ENCODE measurements at regions not wholly inside any gene's neighbourhood (a gene's known extent, or its start where the extent isn't known, plus 50 kb on each side); places are given as distances from the start of the nearest gene placed in this dataset.

- H4K20me1 ChIP-seq (ENCODE audit: control insufficient read depth, extremely low read depth, insufficient read depth, low read length) = no peaks in the 10 kb centered on the region
- H3K79me2 ChIP-seq (ENCODE audit: control insufficient read depth, insufficient read depth, low read length) = no peaks in the 10 kb centered on the region
- H3K9me3 ChIP-seq (ENCODE audit: control insufficient read depth, insufficient read depth, low read depth, low read length) = no peaks in the 10 kb centered on the region
- H3K27me3 ChIP-seq (ENCODE audit: control insufficient read depth, insufficient read depth, low read length) = no peaks in the 10 kb centered on the region
- DNase-seq (ENCODE audit: low read depth in 2 of 2) = no peak
- TF ChIP-seq EZH2 (IDR thresholded peaks at IDR 0.05; ENCODE audit: low read length, missing control alignments) = no peak
- no peak for TF ChIP-seq CTCF (conservative IDR thresholded peaks at IDR 0.05 in 1 of 2, IDR thresholded peaks at IDR 0.05 in 1 of 2; ENCODE audit: low read depth in 1 of 2, low read length in 2 of 2)
- H3K4me3 ChIP-seq (replicated peaks in 1 of 4; ENCODE audit: control extremely low read depth in 1 of 4, insufficient read depth in 1 of 4, low read depth in 3 of 4, low read length in 4 of 4) = no peak overlapping the region
- no peak overlapping the region for H3K4me2 ChIP-seq (ENCODE audit: extremely low read depth, insufficient read depth, low read length)
- H3K36me3 ChIP-seq (ENCODE audit: control insufficient read depth, insufficient read depth, low read length) = no peaks in the 10 kb centered on the region
- no peak overlapping the region for H3K9ac ChIP-seq (ENCODE audit: insufficient read depth, low read length)
- H3K4me1 ChIP-seq (ENCODE audit: control insufficient read depth, extremely low read depth, insufficient read depth, low read length) = no peaks in the 10 kb centered on the region
- H2AFZ ChIP-seq (ENCODE audit: low read length) = no peak overlapping the region
- H3K27ac ChIP-seq (ENCODE audit: insufficient read depth, low read length) = no peak overlapping the region
Observed at GRCh38 chr15:94815914-94816313, 584.6 kb downstream of the MCTP2 start.

- no peaks in the 10 kb centered on the region for H3K27me3 ChIP-seq (ENCODE audit: control insufficient read depth, insufficient read depth, low read length)
- H3K9me3 ChIP-seq (ENCODE audit: control insufficient read depth, insufficient read depth, low read depth, low read length) = no peaks in the 10 kb centered on the region
- H3K36me3 ChIP-seq (ENCODE audit: control insufficient read depth, insufficient read depth, low read length) = no peaks in the 10 kb centered on the region
- H3K4me1 ChIP-seq (ENCODE audit: control insufficient read depth, extremely low read depth, insufficient read depth, low read length) = no peaks in the 10 kb centered on the region
- H4K20me1 ChIP-seq (ENCODE audit: control insufficient read depth, extremely low read depth, insufficient read depth, low read length) = no peaks in the 10 kb centered on the region
- H2AFZ ChIP-seq (ENCODE audit: low read length) = no peak overlapping the region
- H3K79me2 ChIP-seq (ENCODE audit: control insufficient read depth, insufficient read depth, low read length) = no peaks in the 10 kb centered on the region
- no peak overlapping the region for H3K27ac ChIP-seq (ENCODE audit: insufficient read depth, low read length)
- no peak overlapping the region for H3K4me3 ChIP-seq (replicated peaks in 1 of 4; ENCODE audit: control extremely low read depth in 1 of 4, insufficient read depth in 1 of 4, low read depth in 3 of 4, low read length in 4 of 4)
- no peak for DNase-seq (ENCODE audit: low read depth in 2 of 2)
- H3K4me2 ChIP-seq (ENCODE audit: extremely low read depth, insufficient read depth, low read length) = no peak overlapping the region
- no peak for TF ChIP-seq CTCF (conservative IDR thresholded peaks at IDR 0.05 in 1 of 2, IDR thresholded peaks at IDR 0.05 in 1 of 2; ENCODE audit: low read depth in 1 of 2, low read length in 2 of 2)
- no peak for TF ChIP-seq EZH2 (IDR thresholded peaks at IDR 0.05; ENCODE audit: low read length, missing control alignments)
- no peak overlapping the region for H3K9ac ChIP-seq (ENCODE audit: insufficient read depth, low read length)
Observed at GRCh38 chr15:94829887-94830884, 598.8 kb downstream of the MCTP2 start.

- no peaks in the 10 kb centered on the region for H3K4me1 ChIP-seq (ENCODE audit: control insufficient read depth, extremely low read depth, insufficient read depth, low read length)
- no peaks in the 10 kb centered on the region for H3K9me3 ChIP-seq (ENCODE audit: control insufficient read depth, insufficient read depth, low read depth, low read length)
Observed at GRCh38 chr15:94834000-94834399, 602.6 kb downstream of the MCTP2 start.

More at GRCh38 chr15:94834000-94834399, 602.6 kb downstream of the MCTP2 start:
- no peak for DNase-seq (ENCODE audit: low read depth in 2 of 2)
- Histone ChIP-seq H3K4me2 (ENCODE audit: extremely low read depth, insufficient read depth, low read length) (no peak overlapping the region), H3K9ac (ENCODE audit: insufficient read depth, low read length) (no peak overlapping the region), H4K20me1 (ENCODE audit: control insufficient read depth, extremely low read depth, insufficient read depth, low read length) (no peaks in the 10 kb centered on the region), H3K79me2 (ENCODE audit: control insufficient read depth, insufficient read depth, low read length) (no peaks in the 10 kb centered on the region), H3K4me3 (replicated peaks in 1 of 4; ENCODE audit: control extremely low read depth in 1 of 4, insufficient read depth in 1 of 4, low read depth in 3 of 4, low read length in 4 of 4) (no peak overlapping the region), H3K36me3 (ENCODE audit: control insufficient read depth, insufficient read depth, low read length) (no peaks in the 10 kb centered on the region), H2AFZ (ENCODE audit: low read length) (no peak overlapping the region), H3K27me3 (ENCODE audit: control insufficient read depth, insufficient read depth, low read length) (no peaks in the 10 kb centered on the region), H3K27ac (ENCODE audit: insufficient read depth, low read length) (no peak overlapping the region)
- TF ChIP-seq CTCF (conservative IDR thresholded peaks at IDR 0.05 in 1 of 2, IDR thresholded peaks at IDR 0.05 in 1 of 2; ENCODE audit: low read depth in 1 of 2, low read length in 2 of 2) (no peak), EZH2 (IDR thresholded peaks at IDR 0.05; ENCODE audit: low read length, missing control alignments) (no peak)

Measured in fibroblast of lung (primary cell).